ENCODE measurements at regions not wholly inside any gene's neighbourhood (a gene's known extent, or its start where the extent isn't known, plus 50 kb on each side); places are given as distances from the start of the nearest gene placed in this dataset.

DNA sequence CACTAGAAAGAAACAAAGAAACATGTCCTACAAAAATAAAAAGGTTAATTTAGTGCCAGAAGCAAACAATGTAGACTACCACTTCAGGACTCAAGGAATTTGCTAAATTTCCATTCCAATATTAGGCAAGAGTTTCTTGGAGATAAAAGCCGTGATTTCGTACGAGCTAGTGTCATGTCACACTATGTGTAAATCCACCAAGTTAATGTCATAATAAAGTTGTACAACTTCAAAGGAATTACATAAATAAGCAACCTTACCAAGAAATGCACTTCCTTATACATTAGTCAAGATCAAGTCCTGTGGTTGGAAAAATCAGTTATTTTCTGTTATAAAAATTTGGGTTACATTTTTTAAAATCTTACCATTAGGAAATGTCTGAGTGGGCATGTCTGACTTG lies 1222.8 kb downstream of the GALC start:
- Histone ChIP-seq H3K27me3 (replicated peaks; ENCODE audit: insufficient read depth, low read length) (no peaks in the 10 kb centered on the region), H3K79me2 (ENCODE audit: low read length) (no peaks in the 10 kb centered on the region), H3K4me3 (ENCODE audit: low read length) (no peak overlapping the region), H4K20me1 (ENCODE audit: insufficient read depth, low read length) (no peaks in the 10 kb centered on the region), H3K9me3 (replicated peaks; ENCODE audit: insufficient read depth, low read length) (no peaks in the 10 kb centered on the region), H3K36me3 (replicated peaks; ENCODE audit: insufficient read depth, low read length) (no peaks in the 10 kb centered on the region), H3K27ac (ENCODE audit: low read length) (no peak overlapping the region), H3K9ac (ENCODE audit: low read length) (no peak overlapping the region), H3K4me1 (ENCODE audit: low read length) (no peaks in the 10 kb centered on the region), H3F3A (ENCODE audit: insufficient read depth, low read length) (no peaks in the 10 kb centered on the region), H3K4me2 (ENCODE audit: low read depth, low read length) (no peak overlapping the region), H2AFZ (ENCODE audit: low read length) (no peak overlapping the region), H3K9me2 (replicated peaks; ENCODE audit: insufficient read depth, low read length) (no peaks in the 10 kb centered on the region)
- TF ChIP-seq, protein P1, sequence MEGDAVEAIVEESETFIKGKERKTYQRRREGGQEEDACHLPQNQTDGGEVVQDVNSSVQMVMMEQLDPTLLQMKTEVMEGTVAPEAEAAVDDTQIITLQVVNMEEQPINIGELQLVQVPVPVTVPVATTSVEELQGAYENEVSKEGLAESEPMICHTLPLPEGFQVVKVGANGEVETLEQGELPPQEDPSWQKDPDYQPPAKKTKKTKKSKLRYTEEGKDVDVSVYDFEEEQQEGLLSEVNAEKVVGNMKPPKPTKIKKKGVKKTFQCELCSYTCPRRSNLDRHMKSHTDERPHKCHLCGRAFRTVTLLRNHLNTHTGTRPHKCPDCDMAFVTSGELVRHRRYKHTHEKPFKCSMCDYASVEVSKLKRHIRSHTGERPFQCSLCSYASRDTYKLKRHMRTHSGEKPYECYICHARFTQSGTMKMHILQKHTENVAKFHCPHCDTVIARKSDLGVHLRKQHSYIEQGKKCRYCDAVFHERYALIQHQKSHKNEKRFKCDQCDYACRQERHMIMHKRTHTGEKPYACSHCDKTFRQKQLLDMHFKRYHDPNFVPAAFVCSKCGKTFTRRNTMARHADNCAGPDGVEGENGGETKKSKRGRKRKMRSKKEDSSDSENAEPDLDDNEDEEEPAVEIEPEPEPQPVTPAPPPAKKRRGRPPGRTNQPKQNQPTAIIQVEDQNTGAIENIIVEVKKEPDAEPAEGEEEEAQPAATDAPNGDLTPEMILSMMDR (IDR thresholded peaks at IDR 0.05; ENCODE audit: low read length), result no peak
- TF ChIP-seq EZH2 (optimal IDR thresholded peaks at IDR 0.05; ENCODE audit: low read depth, low read length) (no peak), EZH2phosphoT487 (IDR thresholded peaks at IDR 0.05; ENCODE audit: low read length) (no peak)
- DNase-seq, result no peak

DNA sequence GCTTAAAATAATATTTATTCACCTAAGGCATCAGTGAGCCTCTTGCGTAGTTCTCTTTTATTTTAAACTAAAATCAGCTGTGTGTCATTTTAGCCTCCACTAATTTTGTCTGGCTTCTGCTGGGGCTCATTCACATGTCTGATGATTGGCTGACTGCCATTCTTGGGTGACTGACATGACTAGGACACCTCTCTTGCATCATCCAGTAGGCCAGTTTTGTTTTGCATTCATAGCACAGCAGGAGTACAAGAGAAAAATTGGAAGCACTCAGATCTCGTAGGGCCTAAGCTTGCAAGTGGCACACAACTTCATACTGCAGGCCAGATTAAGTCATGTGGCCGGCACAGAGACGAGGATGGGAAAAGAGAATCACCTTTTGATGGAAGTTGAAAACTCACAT lies 1226.5 kb downstream of the GALC start:
- Histone ChIP-seq H3K4me3 (ENCODE audit: low read length) (no peak overlapping the region), H3K9me2 (replicated peaks; ENCODE audit: insufficient read depth, low read length) (no peaks in the 10 kb centered on the region), H3K36me3 (replicated peaks; ENCODE audit: insufficient read depth, low read length) (no peaks in the 10 kb centered on the region), H3K9ac (ENCODE audit: low read length) (no peak overlapping the region), H3K79me2 (ENCODE audit: low read length) (no peaks in the 10 kb centered on the region), H3K9me3 (replicated peaks; ENCODE audit: insufficient read depth, low read length) (no peaks in the 10 kb centered on the region), H4K20me1 (ENCODE audit: insufficient read depth, low read length) (no peaks in the 10 kb centered on the region), H2AFZ (ENCODE audit: low read length) (no peak overlapping the region), H3K4me1 (ENCODE audit: low read length) (no peaks in the 10 kb centered on the region), H3F3A (ENCODE audit: insufficient read depth, low read length) (no peaks in the 10 kb centered on the region), H3K4me2 (ENCODE audit: low read depth, low read length) (no peak overlapping the region), H3K27ac (ENCODE audit: low read length) (no peak overlapping the region), H3K27me3 (replicated peaks; ENCODE audit: insufficient read depth, low read length) (no peaks in the 10 kb centered on the region)
- TF ChIP-seq EZH2 (optimal IDR thresholded peaks at IDR 0.05; ENCODE audit: low read depth, low read length) (no peak), EZH2phosphoT487 (IDR thresholded peaks at IDR 0.05; ENCODE audit: low read length) (no peak)
- TF ChIP-seq, protein P1 (IDR thresholded peaks at IDR 0.05; ENCODE audit: low read length), result no peak
- DNase-seq, result no peak

DNA sequence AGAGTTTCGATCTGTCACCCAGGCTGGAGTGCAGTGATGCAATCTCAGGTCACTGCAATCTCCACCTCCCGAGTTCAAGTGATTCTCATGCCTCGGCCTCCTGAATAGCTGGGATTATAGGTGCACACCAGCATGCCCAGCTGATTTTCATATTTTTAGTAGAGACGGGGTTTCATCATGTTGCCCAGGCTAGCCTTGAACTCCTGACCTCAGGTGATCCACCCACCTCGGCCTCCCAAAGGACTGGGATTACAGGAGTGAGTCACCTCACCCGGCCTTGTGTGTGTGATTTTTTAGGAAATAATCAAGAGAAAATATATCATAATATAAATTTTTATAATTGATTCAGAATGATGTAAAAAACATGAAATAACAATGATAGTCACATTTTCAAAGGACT lies 1231.4 kb downstream of the GALC start:
- H3K79me2 ChIP-seq (ENCODE audit: low read length), result no peaks in the 10 kb centered on the region
- H3K36me3 ChIP-seq (replicated peaks; ENCODE audit: insufficient read depth, low read length), result no peaks in the 10 kb centered on the region
- no peak overlapping the region for H3K27ac ChIP-seq (ENCODE audit: low read length)
- H2AFZ ChIP-seq (ENCODE audit: low read length), result no peak overlapping the region
- DNase-seq, result no peak
- H4K20me1 ChIP-seq (ENCODE audit: insufficient read depth, low read length), result no peaks in the 10 kb centered on the region
- no peak for TF ChIP-seq EZH2 (optimal IDR thresholded peaks at IDR 0.05; ENCODE audit: low read depth, low read length)
- TF ChIP-seq, protein P1 (IDR thresholded peaks at IDR 0.05; ENCODE audit: low read length), result no peak
- TF ChIP-seq EZH2phosphoT487 (IDR thresholded peaks at IDR 0.05; ENCODE audit: low read length), result no peak
- no peak overlapping the region for H3K4me3 ChIP-seq (ENCODE audit: low read length)
- no peaks in the 10 kb centered on the region for H3K27me3 ChIP-seq (replicated peaks; ENCODE audit: insufficient read depth, low read length)
- H3K4me1 ChIP-seq (ENCODE audit: low read length), result no peaks in the 10 kb centered on the region
- no peak overlapping the region for H3K4me2 ChIP-seq (ENCODE audit: low read depth, low read length)
- no peaks in the 10 kb centered on the region for H3F3A ChIP-seq (ENCODE audit: insufficient read depth, low read length)
- H3K9me2 ChIP-seq (replicated peaks; ENCODE audit: insufficient read depth, low read length), result no peaks in the 10 kb centered on the region
- H3K9me3 ChIP-seq (replicated peaks; ENCODE audit: insufficient read depth, low read length), result no peaks in the 10 kb centered on the region
- no peak overlapping the region for H3K9ac ChIP-seq (ENCODE audit: low read length)
